Right ventricle myocardium superior (tissue), 1 donor: ENCODE measurements at regions not wholly inside any gene's neighbourhood (a gene's known extent, or its start where the extent isn't known, plus 50 kb on each side); places are given as distances from the start of the nearest gene placed in this dataset.

ENCODE experiments used
- ATAC-seq: fragments of 200-7000 bp; cut with Tn5 transposase; one replicate; pipeline ENCODE4 v1.9.1; 2020; ENCODE audit warnings: mild to moderate bottlenecking; ENCODE audit not compliant: poor library complexity
- DNase-seq: peaks from one replicate; pipeline ENCODE4 v3.0.0-alpha.2; 2020
- intact Hi-C: fragments of 100-400 bp; cut with DNase I; formaldehyde crosslinking; loops from one replicate; pipeline ENCODE4 v1.11.2; 2022
- donor health status: DM: no; HTN: yes; CAD: no; lungs with severe emphysema.

- intact Hi-C loops, result loop anchor here (5.0 kb wide), 1 partner anchor 1142 kb away; no protein-coding TSS in a partner anchor
- no peak for ATAC-seq
- no peak for DNase-seq
These were observed 402.9 kb upstream of the EEF2KMT start for GRCh38 chr16:5500526-5500925.

GRCh38 chr16:5498562-5498961 is 401.0 kb upstream of the EEF2KMT start:
- DNase-seq (no peak), ATAC-seq (no peak)
- intact Hi-C loops, result no loop called here

- no peak for ATAC-seq
- no peak for DNase-seq
- intact Hi-C loops, result no loop called here
These were observed 398.4 kb upstream of the EEF2KMT start for GRCh38 chr16:5496013-5496412.

- intact Hi-C loops, result no loop called here
- no peak for ATAC-seq
- DNase-seq, result peak; percentile 42
These were observed 392.9 kb upstream of the EEF2KMT start for GRCh38 chr16:5490499-5490898.

- intact Hi-C loops, result no loop called here
- ATAC-seq (no peak), DNase-seq (no peak)
These were observed 391.0 kb upstream of the EEF2KMT start for GRCh38 chr16:5488581-5488980.

- intact Hi-C loops, result no loop called here
- ATAC-seq, result no peak
- DNase-seq, result no peak
These were observed 390.1 kb upstream of the EEF2KMT start for GRCh38 chr16:5487728-5488127.

GRCh38 chr16:5482256-5482655 is 384.7 kb upstream of the EEF2KMT start:
- no peak for DNase-seq
- intact Hi-C loops, result no loop called here
- no peak for ATAC-seq

- DNase-seq (no peak), ATAC-seq (no peak)
- intact Hi-C loops, result no loop called here
These were observed 383.0 kb upstream of the EEF2KMT start for GRCh38 chr16:5480431-5481195.

- DNase-seq, result no peak
- no peak for ATAC-seq
- intact Hi-C loops, result no loop called here
These were observed 382.3 kb upstream of the EEF2KMT start for GRCh38 chr16:5479926-5480325.

GRCh38 chr16:5478036-5478435 is 380.4 kb upstream of the EEF2KMT start:
- no peak for DNase-seq
- no peak for ATAC-seq
- intact Hi-C loops, result no loop called here

GRCh38 chr16:5477251-5477650 is 379.7 kb upstream of the EEF2KMT start:
- intact Hi-C loops, result no loop called here

GRCh38 chr16:5472552-5472951 is 375.0 kb upstream of the EEF2KMT start:
- ATAC-seq (no peak), DNase-seq (no peak)
- intact Hi-C loops, result no loop called here

More at GRCh38 chr16:5477251-5477650, 379.7 kb upstream of the EEF2KMT start:
- DNase-seq (no peak), ATAC-seq (no peak)

- DNase-seq, result no peak
- intact Hi-C loops, result no loop called here
- no peak for ATAC-seq
These were observed 370.9 kb upstream of the EEF2KMT start for GRCh38 chr16:5468488-5468887.

- no peak for ATAC-seq
- intact Hi-C loops, result no loop called here
- DNase-seq, result no peak
These were observed 370.0 kb upstream of the EEF2KMT start for GRCh38 chr16:5467552-5467951.

- ATAC-seq, result no peak
- intact Hi-C loops, result no loop called here
These were observed 369.0 kb upstream of the EEF2KMT start for GRCh38 chr16:5466551-5466950.

GRCh38 chr16:5465714-5466113 is 368.1 kb upstream of the EEF2KMT start:
- ATAC-seq (no peak), DNase-seq (no peak)
- intact Hi-C loops, result no loop called here

More at GRCh38 chr16:5466551-5466950, 369.0 kb upstream of the EEF2KMT start:
- no peak for DNase-seq

GRCh38 chr16:5463820-5464219 is 366.2 kb upstream of the EEF2KMT start:
- DNase-seq (no peak), ATAC-seq (no peak)
- intact Hi-C loops, result no loop called here

GRCh38 chr16:5461574-5461973 is 364.0 kb upstream of the EEF2KMT start:
- intact Hi-C loops, result no loop called here
- no peak for ATAC-seq
- DNase-seq, result no peak

GRCh38 chr16:5461141-5461540 is 363.5 kb upstream of the EEF2KMT start:
- ATAC-seq, result no peak
- intact Hi-C loops, result no loop called here
- DNase-seq, result no peak

GRCh38 chr16:5460701-5461100 is 363.1 kb upstream of the EEF2KMT start:
- ATAC-seq (no peak), DNase-seq (no peak)
- intact Hi-C loops, result no loop called here

- no peak for ATAC-seq
- intact Hi-C loops, result no loop called here
These were observed 362.3 kb upstream of the EEF2KMT start for GRCh38 chr16:5459863-5460262.

More at GRCh38 chr16:5459863-5460262, 362.3 kb upstream of the EEF2KMT start:
- no peak for DNase-seq
